ENCODE measurements at regions not wholly inside any gene's neighbourhood (a gene's known extent, or its start where the extent isn't known, plus 50 kb on each side); places are given as distances from the start of the nearest gene placed in this dataset.
"Not testable (repeated sequence)": the region's sequence is repeated elsewhere in the genome, so short reads cannot be mapped to it uniquely, and the experiment has no call there.

- no peak overlapping the region for H3K4me3 ChIP-seq (ENCODE audit: low read depth, low read length)
- H3K9me3 ChIP-seq (ENCODE audit: control insufficient read depth, insufficient read depth, low read length) = peaks cover 7% of the 10 kb centered on the region; the same call in 1 of the 2 replicates
- H3K27me3 ChIP-seq (ENCODE audit: control insufficient read depth, insufficient read depth, low read length) = no peaks in the 10 kb centered on the region
- no peak overlapping the region for H3K9ac ChIP-seq (ENCODE audit: low read depth, low read length)
- H3K4me1 ChIP-seq (ENCODE audit: control insufficient read depth, insufficient read depth, low read length) = peaks cover 17% of the 10 kb centered on the region
- H3K36me3 ChIP-seq (ENCODE audit: control insufficient read depth, insufficient read depth, low read length) = no peaks in the 10 kb centered on the region
- H3K27ac ChIP-seq (ENCODE audit: low read depth, low read length) = no peak overlapping the region
Observed at GRCh38 chr7:17103984-17104383, 194.5 kb upstream of the AHR start.

GRCh38 chr7:17104419-17104818, 194.0 kb upstream of the AHR start:
- no peak overlapping the region for H3K27ac ChIP-seq (ENCODE audit: low read depth, low read length)
- no peaks in the 10 kb centered on the region for H3K27me3 ChIP-seq (ENCODE audit: control insufficient read depth, insufficient read depth, low read length)
- no peaks in the 10 kb centered on the region for H3K36me3 ChIP-seq (ENCODE audit: control insufficient read depth, insufficient read depth, low read length)
- H3K9ac ChIP-seq (ENCODE audit: low read depth, low read length) = no peak overlapping the region
- H3K4me3 ChIP-seq (ENCODE audit: low read depth, low read length) = no peak overlapping the region
- H3K4me1 ChIP-seq (ENCODE audit: control insufficient read depth, insufficient read depth, low read length) = peaks cover 17% of the 10 kb centered on the region
- peaks cover 7% of the 10 kb centered on the region; the same call in 1 of the 2 replicates for H3K9me3 ChIP-seq (ENCODE audit: control insufficient read depth, insufficient read depth, low read length)

- H3K36me3 ChIP-seq (ENCODE audit: control insufficient read depth, insufficient read depth, low read length) = no peaks in the 10 kb centered on the region
- H3K4me3 ChIP-seq (ENCODE audit: low read depth, low read length) = no peak overlapping the region
- H3K9ac ChIP-seq (ENCODE audit: low read depth, low read length) = no peak overlapping the region
- no peaks in the 10 kb centered on the region for H3K27me3 ChIP-seq (ENCODE audit: control insufficient read depth, insufficient read depth, low read length)
- H3K27ac ChIP-seq (ENCODE audit: low read depth, low read length) = no peak overlapping the region
- H3K9me3 ChIP-seq (ENCODE audit: control insufficient read depth, insufficient read depth, low read length) = peaks cover 7% of the 10 kb centered on the region; the same call in 1 of the 2 replicates
- peaks cover 17% of the 10 kb centered on the region for H3K4me1 ChIP-seq (ENCODE audit: control insufficient read depth, insufficient read depth, low read length)
Observed at GRCh38 chr7:17105701-17106100, 192.8 kb upstream of the AHR start.

GRCh38 chr7:17108049-17108584, 190.3 kb upstream of the AHR start:
- no peak overlapping the region for H3K4me3 ChIP-seq (ENCODE audit: low read depth, low read length)
- no peaks in the 10 kb centered on the region for H3K36me3 ChIP-seq (ENCODE audit: control insufficient read depth, insufficient read depth, low read length)
- peaks cover 13% of the 10 kb centered on the region for H3K4me1 ChIP-seq (ENCODE audit: control insufficient read depth, insufficient read depth, low read length)
- no peaks in the 10 kb centered on the region for H3K9me3 ChIP-seq (ENCODE audit: control insufficient read depth, insufficient read depth, low read length)
- H3K9ac ChIP-seq (ENCODE audit: low read depth, low read length) = no peak overlapping the region
- no peak overlapping the region for H3K27ac ChIP-seq (ENCODE audit: low read depth, low read length)
- H3K27me3 ChIP-seq (ENCODE audit: control insufficient read depth, insufficient read depth, low read length) = no peaks in the 10 kb centered on the region

GRCh38 chr7:17109020-17109419, 189.4 kb upstream of the AHR start:
- Histone ChIP-seq H3K36me3 (ENCODE audit: control insufficient read depth, insufficient read depth, low read length) (no peaks in the 10 kb centered on the region), H3K27me3 (ENCODE audit: control insufficient read depth, insufficient read depth, low read length) (no peaks in the 10 kb centered on the region), H3K27ac (ENCODE audit: low read depth, low read length) (no peak overlapping the region), H3K9me3 (ENCODE audit: control insufficient read depth, insufficient read depth, low read length) (no peaks in the 10 kb centered on the region; the same call in 1 of the 2 replicates), H3K4me3 (ENCODE audit: low read depth, low read length) (no peak overlapping the region), H3K9ac (ENCODE audit: low read depth, low read length) (no peak overlapping the region), H3K4me1 (ENCODE audit: control insufficient read depth, insufficient read depth, low read length) (0 out of 2 replicates have a peak, but pooled peaks cover 8% of the 10 kb centered on the region)

GRCh38 chr7:17113770-17114169, 184.7 kb upstream of the AHR start:
- not testable (repeated sequence) for H3K4me3 ChIP-seq (ENCODE audit: low read depth, low read length)

GRCh38 chr7:17118412-17118811, 180.0 kb upstream of the AHR start:
- H3K9me3 ChIP-seq (ENCODE audit: control insufficient read depth, insufficient read depth, low read length) = no peaks in the 10 kb centered on the region; the same call in 1 of the 2 replicates
- H3K27me3 ChIP-seq (ENCODE audit: control insufficient read depth, insufficient read depth, low read length) = no peaks in the 10 kb centered on the region
- H3K4me1 ChIP-seq (ENCODE audit: control insufficient read depth, insufficient read depth, low read length) = peaks cover 10% of the 10 kb centered on the region; the same call in 1 of the 2 replicates
- no peak overlapping the region for H3K27ac ChIP-seq (ENCODE audit: low read depth, low read length)
- no peaks in the 10 kb centered on the region for H3K36me3 ChIP-seq (ENCODE audit: control insufficient read depth, insufficient read depth, low read length)
- no peak overlapping the region for H3K4me3 ChIP-seq (ENCODE audit: low read depth, low read length)
- no peak overlapping the region for H3K9ac ChIP-seq (ENCODE audit: low read depth, low read length)

More at GRCh38 chr7:17113770-17114169, 184.7 kb upstream of the AHR start:
- not testable (repeated sequence) for H3K9ac ChIP-seq (ENCODE audit: low read depth, low read length); H3K27ac ChIP-seq (ENCODE audit: low read depth, low read length); H3K4me1 ChIP-seq (ENCODE audit: control insufficient read depth, insufficient read depth, low read length); H3K9me3 ChIP-seq (ENCODE audit: control insufficient read depth, insufficient read depth, low read length); H3K36me3 ChIP-seq (ENCODE audit: control insufficient read depth, insufficient read depth, low read length); H3K27me3 ChIP-seq (ENCODE audit: control insufficient read depth, insufficient read depth, low read length)

GRCh38 chr7:17120756-17121155, 177.7 kb upstream of the AHR start:
- Histone ChIP-seq H3K4me1 (ENCODE audit: control insufficient read depth, insufficient read depth, low read length) (peaks cover 12% of the 10 kb centered on the region; the same call in 1 of the 2 replicates), H3K4me3 (ENCODE audit: low read depth, low read length) (no peak overlapping the region), H3K27me3 (ENCODE audit: control insufficient read depth, insufficient read depth, low read length) (no peaks in the 10 kb centered on the region), H3K36me3 (ENCODE audit: control insufficient read depth, insufficient read depth, low read length) (no peaks in the 10 kb centered on the region), H3K9ac (ENCODE audit: low read depth, low read length) (no peak overlapping the region), H3K27ac (ENCODE audit: low read depth, low read length) (no peak overlapping the region), H3K9me3 (ENCODE audit: control insufficient read depth, insufficient read depth, low read length) (no peaks in the 10 kb centered on the region)

- Histone ChIP-seq H3K27ac (ENCODE audit: low read depth, low read length) (no peak overlapping the region), H3K4me3 (ENCODE audit: low read depth, low read length) (no peak overlapping the region), H3K4me1 (ENCODE audit: control insufficient read depth, insufficient read depth, low read length) (peaks cover 12% of the 10 kb centered on the region; the same call in 1 of the 2 replicates), H3K9ac (ENCODE audit: low read depth, low read length) (no peak overlapping the region), H3K36me3 (ENCODE audit: control insufficient read depth, insufficient read depth, low read length) (no peaks in the 10 kb centered on the region), H3K27me3 (ENCODE audit: control insufficient read depth, insufficient read depth, low read length) (no peaks in the 10 kb centered on the region), H3K9me3 (ENCODE audit: control insufficient read depth, insufficient read depth, low read length) (no peaks in the 10 kb centered on the region)
Observed at GRCh38 chr7:17121671-17122070, 176.8 kb upstream of the AHR start.

GRCh38 chr7:17123020-17123419, 175.4 kb upstream of the AHR start:
- no peak overlapping the region for H3K27ac ChIP-seq (ENCODE audit: low read depth, low read length)
- no peaks in the 10 kb centered on the region for H3K36me3 ChIP-seq (ENCODE audit: control insufficient read depth, insufficient read depth, low read length)
- no peak overlapping the region for H3K9ac ChIP-seq (ENCODE audit: low read depth, low read length)
- H3K27me3 ChIP-seq (ENCODE audit: control insufficient read depth, insufficient read depth, low read length) = no peaks in the 10 kb centered on the region
- H3K4me3 ChIP-seq (ENCODE audit: low read depth, low read length) = no peak overlapping the region
- no peaks in the 10 kb centered on the region for H3K9me3 ChIP-seq (ENCODE audit: control insufficient read depth, insufficient read depth, low read length)
- H3K4me1 ChIP-seq (ENCODE audit: control insufficient read depth, insufficient read depth, low read length) = peaks cover 12% of the 10 kb centered on the region; the same call in 1 of the 2 replicates

- Histone ChIP-seq H3K4me1 (ENCODE audit: control insufficient read depth, insufficient read depth, low read length) (peaks cover 15% of the 10 kb centered on the region; the same call in 1 of the 2 replicates), H3K27me3 (ENCODE audit: control insufficient read depth, insufficient read depth, low read length) (no peaks in the 10 kb centered on the region), H3K27ac (ENCODE audit: low read depth, low read length) (no peak overlapping the region), H3K9me3 (ENCODE audit: control insufficient read depth, insufficient read depth, low read length) (no peaks in the 10 kb centered on the region), H3K36me3 (ENCODE audit: control insufficient read depth, insufficient read depth, low read length) (no peaks in the 10 kb centered on the region), H3K4me3 (ENCODE audit: low read depth, low read length) (no peak overlapping the region), H3K9ac (ENCODE audit: low read depth, low read length) (no peak overlapping the region)
Observed at GRCh38 chr7:17126413-17127268, 171.8 kb upstream of the AHR start.

Measured in HUES48 (cell line).